Head of caudate nucleus (tissue), 42 donors: ENCODE measurements at regions not wholly inside any gene's neighbourhood (a gene's known extent, or its start where the extent isn't known, plus 50 kb on each side); places are given as distances from the start of the nearest gene placed in this dataset.

Source experiments
- DNase-seq, 42 donors: peaks; one replicate each; pipeline versions ENCODE4 v3.0.0 to v3.0.0-alpha.2; 2020 to 2021; ENCODE audit warnings: mixed read lengths in 7 of 42
- intact Hi-C: fragments of 100-400 bp; cut with DNase I; formaldehyde crosslinking; loops from one replicate; pipeline ENCODE4 v1.15.0; 2022

- intact Hi-C loops, result no loop called here
- no peak for DNase-seq
Observed at GRCh38 chr9:90975781-90976538, 174.3 kb downstream of the SYK start.

- intact Hi-C loops, result no loop called here
- no peak for DNase-seq
Observed at GRCh38 chr9:90979138-90979551, 177.5 kb downstream of the SYK start.

- intact Hi-C loops, result no loop called here
- no peak for DNase-seq
Observed at GRCh38 chr9:90979639-90980038, 178.0 kb downstream of the SYK start.

- no peak for DNase-seq
- intact Hi-C loops, result no loop called here
Observed at GRCh38 chr9:90981726-90982125, 180.1 kb downstream of the SYK start.

- intact Hi-C loops, result no loop called here
- no peak for DNase-seq
Observed at GRCh38 chr9:90983394-90983793, 181.8 kb downstream of the SYK start.

GRCh38 chr9:90985631-90986030 lies 184.0 kb downstream of the SYK start:
- DNase-seq, result no peak
- intact Hi-C loops, result no loop called here

GRCh38 chr9:90986161-90986560 lies 184.5 kb downstream of the SYK start:
- DNase-seq, result no peak
- intact Hi-C loops, result no loop called here

- no peak for DNase-seq
- intact Hi-C loops, result no loop called here
Observed at GRCh38 chr9:90987566-90987965, 185.9 kb downstream of the SYK start.

GRCh38 chr9:90988318-90988717 lies 186.7 kb downstream of the SYK start:
- intact Hi-C loops, result no loop called here
- DNase-seq, result no peak

- no peak for DNase-seq
Observed at GRCh38 chr9:90991953-90992352, 190.3 kb downstream of the SYK start.

GRCh38 chr9:90995516-90995915 lies 193.9 kb downstream of the SYK start:
- intact Hi-C loops, result no loop called here
- no peak for DNase-seq

More at GRCh38 chr9:90991953-90992352, 190.3 kb downstream of the SYK start:
- intact Hi-C loops, result no loop called here

- no peak for DNase-seq
- intact Hi-C loops, result no loop called here
Observed at GRCh38 chr9:90996154-90997065, 194.8 kb downstream of the SYK start.

GRCh38 chr9:90998573-90998972 lies 197.0 kb downstream of the SYK start:
- intact Hi-C loops, result no loop called here
- no peak for DNase-seq

- DNase-seq, result peak in 15 of 42 donors; percentile 8 to 61 (median 19)
- intact Hi-C loops, result no loop called here
Observed at GRCh38 chr9:90999425-91000397, 198.1 kb downstream of the SYK start.

GRCh38 chr9:91001146-91001611 lies 199.6 kb downstream of the SYK start:
- DNase-seq, result no peak
- intact Hi-C loops, result no loop called here

GRCh38 chr9:91004484-91004883 lies 202.9 kb downstream of the SYK start:
- intact Hi-C loops, result no loop called here
- no peak for DNase-seq

GRCh38 chr9:91004992-91005391 lies 203.4 kb downstream of the SYK start:
- no peak for DNase-seq
- intact Hi-C loops, result no loop called here

GRCh38 chr9:91006046-91006445 lies 204.4 kb downstream of the SYK start:
- intact Hi-C loops, result no loop called here

GRCh38 chr9:91008568-91008967 lies 206.9 kb downstream of the SYK start:
- intact Hi-C loops, result no loop called here
- DNase-seq, result no peak

More at GRCh38 chr9:91006046-91006445, 204.4 kb downstream of the SYK start:
- no peak for DNase-seq
